SKM-1 (cell line): ENCODE measurements at regions not wholly inside any gene's neighbourhood (a gene's known extent, or its start where the extent isn't known, plus 50 kb on each side); places are given as distances from the start of the nearest gene placed in this dataset.

Source experiments
- DNase-seq: peaks from one replicate; lab custom pipeline; 2025; ENCODE audit not compliant: unreplicated experiment; lab: John Stamatoyannopoulos, UW

DNA sequence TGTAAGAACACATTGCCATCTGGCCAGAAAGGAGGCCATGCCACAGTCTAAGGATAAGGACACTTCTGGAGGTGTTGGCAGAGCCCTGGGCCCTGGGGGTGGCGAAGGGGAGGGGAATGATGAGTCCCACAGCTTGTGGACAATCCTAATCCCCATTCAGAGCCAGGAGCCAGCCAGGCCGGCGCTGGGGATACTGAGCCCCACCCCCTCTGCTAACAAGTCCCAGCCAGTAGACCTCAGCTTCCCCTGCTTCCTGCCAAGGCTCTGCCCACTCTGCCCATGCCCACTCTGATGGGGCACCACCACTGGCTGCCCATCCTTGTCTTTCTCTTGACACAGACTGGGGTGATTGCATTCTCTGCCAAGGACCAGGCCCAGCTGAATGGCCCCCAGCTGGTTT is 71.9 kb downstream of the NAV1 start:
- DNase-seq = no peak

DNA sequence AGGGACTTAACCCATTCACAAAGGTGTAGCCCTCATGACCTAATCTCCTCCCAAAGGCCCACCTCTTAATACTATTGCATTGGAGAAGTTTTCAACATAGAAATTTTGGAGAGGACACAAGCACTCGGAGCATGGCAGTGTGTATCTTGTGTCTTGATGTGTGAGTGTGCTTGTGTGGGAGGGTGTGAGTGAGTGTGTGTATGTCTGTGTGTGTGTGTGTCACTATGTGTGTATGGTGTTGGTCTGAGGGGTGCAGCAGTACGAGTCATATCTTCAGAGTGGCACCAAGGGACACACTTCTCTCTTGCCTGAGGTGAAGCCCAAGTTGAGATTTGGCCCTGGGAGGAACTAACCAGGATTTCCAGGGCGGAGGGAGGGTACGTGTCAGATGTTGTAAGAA is 73.7 kb downstream of the NAV1 start:
- DNase-seq = no peak

DNA sequence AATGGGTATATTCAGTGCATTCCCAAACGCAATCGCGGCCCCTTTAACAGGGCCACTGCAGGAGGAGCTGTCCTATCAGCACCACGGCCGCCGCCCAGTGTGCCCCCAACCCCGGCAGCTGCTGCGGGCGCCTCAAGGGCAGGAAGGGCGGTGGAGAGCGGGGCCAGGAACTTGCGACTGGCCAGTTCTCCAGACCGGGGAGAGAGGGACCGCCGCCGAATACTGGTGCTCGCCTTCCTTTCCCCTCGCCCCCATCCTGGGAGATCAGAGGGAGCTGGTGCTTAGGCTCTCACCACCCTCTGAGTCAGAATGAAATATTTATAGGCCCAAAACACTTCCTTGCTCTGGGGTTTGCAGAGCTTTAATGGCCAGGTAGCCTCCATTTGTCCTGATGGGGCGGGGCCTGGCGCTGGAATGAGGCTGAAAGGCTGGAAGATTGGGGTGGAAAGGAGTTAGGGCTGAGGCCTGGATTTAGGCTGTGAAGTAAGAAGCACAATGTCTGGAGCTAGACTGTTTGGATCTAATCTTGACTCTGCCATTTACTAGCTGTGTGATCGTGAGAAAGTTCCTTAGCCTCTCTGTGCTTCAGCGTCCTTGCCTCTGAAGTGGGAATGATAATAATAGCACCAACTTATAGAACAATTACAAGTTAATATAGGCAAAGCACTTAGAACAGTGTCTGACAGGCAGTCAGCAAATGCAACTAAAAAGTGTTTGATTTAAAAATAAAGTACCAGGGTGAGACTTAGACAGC is 75.5 kb downstream of the NAV1 start:
- DNase-seq = no peak

DNA sequence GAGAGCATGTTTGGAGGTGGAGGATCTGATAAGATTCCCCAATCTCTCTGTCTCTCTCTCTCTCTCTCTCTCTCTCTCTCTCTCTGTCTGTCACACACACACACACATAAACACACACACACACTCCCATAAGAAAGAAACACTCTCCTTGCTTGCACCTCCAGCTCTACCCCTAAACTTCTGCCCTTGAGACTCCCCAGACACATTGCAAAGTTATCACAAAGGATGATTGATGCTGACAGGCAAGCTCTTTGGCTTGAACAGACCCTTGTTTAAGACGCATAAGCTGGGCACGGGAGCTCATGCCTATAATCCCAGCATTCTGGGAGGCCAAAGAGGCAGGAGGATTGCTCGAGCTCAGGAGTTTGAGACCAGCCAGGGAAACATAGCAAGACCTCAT is 78.2 kb downstream of the NAV1 start:
- DNase-seq = no peak

DNA sequence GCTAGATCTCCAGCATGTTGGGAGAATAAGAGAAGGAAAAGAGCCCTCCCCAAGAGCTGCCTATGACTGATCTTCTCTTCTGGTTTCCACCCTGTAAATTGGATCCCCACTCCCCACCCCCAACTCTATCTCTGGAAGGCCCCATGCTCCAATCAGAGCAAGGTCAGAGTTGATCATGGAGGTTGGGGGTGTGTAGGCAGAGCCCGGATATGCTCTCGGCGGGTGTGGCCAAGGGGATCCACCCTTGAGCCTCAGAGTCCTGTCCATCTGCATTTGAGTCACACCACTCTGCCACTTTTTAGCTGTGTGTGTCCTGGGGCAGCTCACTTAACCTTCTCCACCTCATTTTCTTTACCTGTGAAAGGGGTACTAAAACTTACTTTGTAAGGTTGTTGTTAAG is 79.5 kb downstream of the NAV1 start:
- DNase-seq = no peak

DNA sequence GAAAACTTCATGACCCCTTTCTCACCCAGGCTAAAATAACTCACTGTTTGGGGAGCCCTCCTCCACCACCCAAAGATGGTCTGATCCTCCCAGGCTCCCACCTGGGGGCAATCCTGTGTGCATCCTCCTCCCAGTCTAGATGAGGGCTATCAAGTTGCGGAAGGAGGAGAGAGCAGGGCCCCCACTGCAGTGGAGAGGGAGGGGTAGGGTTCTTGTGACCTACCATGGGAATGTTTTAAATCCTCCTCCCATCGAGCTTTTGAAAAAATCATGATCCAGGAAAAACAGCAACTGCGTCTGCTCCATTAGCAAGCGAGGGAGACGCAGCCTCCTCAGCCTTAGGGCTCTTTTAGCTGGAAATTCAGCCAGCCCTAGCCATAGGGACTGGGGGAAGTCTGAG is 80.0 kb downstream of the NAV1 start:
- no peak for DNase-seq

DNA sequence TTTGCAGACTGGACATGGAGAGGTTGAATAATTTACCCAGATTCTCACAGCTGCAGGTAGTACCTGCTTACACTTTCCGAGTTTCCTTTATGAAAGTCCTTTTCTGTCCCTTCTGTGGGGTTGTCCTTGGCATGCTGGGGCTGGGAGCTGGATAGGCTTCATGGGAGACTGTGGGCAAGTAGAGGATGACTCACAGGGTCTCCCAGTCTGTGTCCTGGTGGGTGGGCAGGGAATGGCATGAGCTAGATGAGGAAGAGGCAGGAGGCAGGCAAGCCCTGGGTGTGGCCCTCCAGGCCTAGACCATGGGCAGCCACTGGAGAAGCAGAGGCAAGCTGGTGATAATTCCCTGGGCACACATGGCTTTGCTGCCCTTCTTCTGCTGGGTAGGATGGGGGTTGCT is 80.6 kb downstream of the NAV1 start:
- DNase-seq = no peak

DNA sequence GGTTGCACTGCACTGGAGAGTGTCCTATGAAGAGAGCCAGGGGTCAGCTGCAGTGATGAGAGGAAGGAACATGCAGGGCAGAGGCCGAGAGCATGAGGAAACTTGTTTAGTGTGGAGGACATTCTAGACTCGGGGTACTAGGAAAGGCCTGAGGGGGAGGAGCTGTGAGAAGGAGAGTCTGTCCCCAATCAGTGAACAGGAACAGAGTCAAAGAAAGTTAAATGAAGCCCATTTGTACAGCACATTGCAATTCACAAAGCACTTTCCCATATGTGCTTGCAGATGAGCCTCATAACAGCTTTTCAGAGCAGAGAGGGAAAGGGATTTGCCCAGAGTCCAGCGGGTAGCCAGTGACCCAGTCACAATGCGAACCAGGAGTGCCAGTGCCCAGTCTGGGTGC is 83.4 kb downstream of the NAV1 start:
- no peak for DNase-seq

DNA sequence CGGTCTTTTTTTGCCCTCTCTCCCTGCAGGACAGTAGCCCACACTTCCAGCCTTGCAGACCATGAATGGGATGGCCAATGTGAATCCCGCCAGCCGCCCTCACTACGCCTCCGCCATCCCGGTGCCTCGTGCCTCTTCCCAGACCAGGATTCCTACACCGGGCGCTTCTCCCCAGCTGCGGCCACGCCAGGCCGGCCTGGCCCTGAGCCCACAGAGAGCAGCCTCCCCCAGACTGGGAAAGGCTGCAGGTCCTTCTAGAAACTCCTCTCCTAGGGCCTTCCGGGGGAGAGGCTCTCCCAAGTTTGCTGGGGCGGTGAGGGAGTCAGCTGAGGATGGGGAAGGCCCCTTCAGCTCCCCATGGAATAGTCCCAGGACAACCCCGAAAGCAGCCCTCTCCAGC is 83.9 kb downstream of the NAV1 start:
- DNase-seq = no peak

DNA sequence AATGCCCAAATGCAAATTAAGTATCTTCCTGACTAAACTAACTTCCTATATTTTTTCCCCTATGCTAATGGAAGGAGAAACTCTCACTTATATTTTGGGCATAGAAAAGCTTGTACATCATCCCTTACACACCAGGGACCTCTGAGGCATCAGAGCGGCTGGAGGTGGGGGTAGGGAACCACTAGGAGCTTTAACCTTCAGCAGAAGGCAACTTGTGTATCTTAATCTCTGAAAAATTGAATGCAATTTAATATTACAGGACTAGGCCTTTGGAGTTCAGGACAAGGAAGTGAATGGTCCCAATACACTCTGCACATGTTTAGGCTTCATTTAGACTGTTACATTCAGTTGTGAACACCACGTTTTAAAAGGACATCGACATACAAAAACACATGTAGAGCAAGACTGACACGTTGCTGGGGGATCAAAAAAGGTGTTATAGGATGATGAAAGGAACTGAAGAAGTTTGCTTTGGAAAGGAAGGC is 85.9 kb downstream of the NAV1 start:
- DNase-seq = no peak

DNA sequence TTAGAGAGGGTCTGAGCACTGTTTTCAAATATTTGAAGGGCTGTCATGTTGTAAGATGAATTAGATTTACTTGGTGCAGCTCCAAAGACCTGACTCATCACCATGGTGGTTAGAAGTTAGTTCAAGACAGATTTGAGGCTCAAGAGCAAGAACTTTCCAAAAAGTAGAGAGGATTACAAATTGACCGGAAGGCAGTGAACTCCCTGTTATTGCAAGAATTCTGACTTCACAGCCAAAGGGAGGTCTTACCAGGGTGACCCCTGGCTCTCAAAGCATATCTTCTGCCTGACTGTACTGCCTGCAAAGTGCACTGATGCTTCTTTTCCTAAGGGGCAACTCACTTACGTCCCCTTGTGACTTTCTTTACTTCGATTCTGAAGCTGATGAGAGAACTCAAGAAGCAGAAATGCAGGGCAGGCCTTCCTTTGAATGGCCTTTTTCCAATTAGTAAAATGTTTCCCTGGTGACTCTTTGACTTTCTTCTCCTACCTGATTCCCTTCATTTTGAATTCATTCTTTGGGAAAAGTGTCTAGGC is 86.4 kb downstream of the NAV1 start:
- no peak for DNase-seq

DNA sequence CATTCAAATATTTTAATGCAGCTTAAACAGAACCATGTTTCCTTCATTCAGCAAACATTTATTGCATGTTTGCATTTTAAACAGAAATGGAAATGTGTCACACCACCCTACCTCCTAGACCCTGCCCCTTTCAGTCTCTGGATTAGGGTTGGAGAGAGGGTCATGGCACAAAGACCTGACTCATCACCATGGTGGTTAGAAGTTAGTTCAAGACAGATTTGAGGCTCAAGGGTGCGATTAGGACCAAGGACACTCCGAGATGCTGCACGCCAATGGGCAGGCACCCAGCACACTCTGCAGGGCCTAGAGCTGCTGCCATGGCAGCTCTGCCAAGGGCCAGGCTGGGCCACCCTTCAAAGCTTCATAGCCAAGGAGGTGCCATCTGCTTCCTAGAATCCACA is 86.9 kb downstream of the NAV1 start:
- DNase-seq = no peak

DNA sequence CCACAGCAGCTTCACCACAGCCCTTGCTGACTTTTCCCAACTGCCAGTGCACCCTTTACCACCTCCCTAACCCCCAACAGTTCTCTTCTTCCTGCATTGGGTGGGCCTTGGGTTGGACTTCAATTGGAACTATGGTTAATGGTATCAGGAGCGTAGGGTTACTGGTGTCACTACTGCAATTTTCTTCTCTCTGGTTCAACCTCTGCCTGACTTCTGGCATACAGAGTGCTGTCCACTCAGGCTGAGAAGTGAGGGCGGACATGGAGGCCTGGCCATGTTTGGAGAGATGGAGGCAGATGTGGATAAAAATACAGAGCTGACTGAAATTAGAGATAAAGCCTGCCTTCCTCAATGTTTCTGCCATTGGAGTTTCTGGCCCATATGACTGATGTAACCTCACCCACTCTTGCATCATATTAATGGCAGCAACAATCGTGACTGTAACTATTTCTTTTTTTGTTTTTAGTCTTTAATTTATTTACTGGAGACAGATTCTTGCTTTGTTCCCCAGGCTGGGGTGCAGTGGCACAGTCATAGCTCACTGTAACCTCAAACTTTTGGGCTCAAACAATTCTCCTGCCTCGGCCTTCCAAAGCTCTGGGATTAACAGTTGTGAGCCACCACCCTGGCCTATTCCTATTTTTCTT is 87.8 kb downstream of the NAV1 start:
- DNase-seq = no peak

DNA sequence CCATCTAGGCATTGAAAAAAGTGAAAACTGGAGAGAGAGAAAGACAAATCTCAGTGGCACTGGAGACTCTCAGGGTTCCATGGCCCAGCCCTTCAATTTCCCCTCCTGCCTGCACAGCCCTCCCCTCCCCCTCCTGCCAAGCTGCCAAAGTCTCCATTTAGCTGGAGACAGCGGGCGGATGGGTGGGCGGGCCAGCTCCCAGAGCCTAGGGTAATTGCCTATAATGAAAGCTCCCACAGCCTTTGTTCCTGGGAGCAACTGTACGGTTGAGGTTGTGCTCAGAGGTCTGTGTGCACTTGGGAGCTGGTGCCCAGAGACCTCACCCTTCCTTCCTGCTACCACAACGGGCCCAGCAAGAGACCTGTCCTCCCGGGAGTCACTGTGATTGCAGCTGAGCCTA is 89.6 kb downstream of the NAV1 start:
- DNase-seq = no peak

DNA sequence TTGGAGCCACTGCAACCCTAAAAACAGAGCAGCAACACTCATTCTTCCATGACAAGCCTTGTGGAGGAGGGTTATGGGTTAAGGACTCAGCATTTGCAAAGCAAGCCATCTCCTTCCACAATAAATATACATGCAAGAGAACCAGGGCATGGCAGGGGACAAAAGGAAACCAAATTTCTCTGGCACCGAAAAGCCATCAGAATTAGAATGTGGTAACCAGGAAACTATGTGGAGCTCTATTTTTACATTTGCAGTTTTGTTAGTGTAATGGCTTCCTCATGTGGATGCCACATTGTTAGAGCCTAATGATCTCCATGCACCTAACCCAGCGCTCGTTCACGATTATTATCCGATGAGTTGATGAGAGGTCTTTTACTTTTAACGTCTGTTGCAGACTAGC is 91.7 kb downstream of the NAV1 start:
- no peak for DNase-seq

DNA sequence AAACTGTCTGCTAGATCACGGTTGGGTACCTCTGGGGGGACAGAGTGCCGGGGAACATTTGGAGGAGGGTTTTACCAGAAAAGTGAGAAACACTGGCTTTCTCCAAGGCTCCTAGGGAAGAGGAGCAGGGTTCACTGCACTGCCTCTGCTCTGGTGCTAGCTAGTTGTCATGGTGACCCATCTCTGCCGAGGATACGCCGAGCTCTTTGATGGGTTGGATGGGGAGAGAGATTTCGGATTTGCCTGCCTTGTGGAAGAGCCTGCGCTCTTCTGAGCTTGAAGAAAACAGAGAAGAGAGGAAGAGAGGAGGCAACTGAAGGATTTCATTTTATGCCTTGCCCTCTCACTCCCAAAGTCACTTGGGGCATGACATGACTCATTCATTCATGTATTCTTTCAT is 92.1 kb downstream of the NAV1 start:
- no peak for DNase-seq

DNA sequence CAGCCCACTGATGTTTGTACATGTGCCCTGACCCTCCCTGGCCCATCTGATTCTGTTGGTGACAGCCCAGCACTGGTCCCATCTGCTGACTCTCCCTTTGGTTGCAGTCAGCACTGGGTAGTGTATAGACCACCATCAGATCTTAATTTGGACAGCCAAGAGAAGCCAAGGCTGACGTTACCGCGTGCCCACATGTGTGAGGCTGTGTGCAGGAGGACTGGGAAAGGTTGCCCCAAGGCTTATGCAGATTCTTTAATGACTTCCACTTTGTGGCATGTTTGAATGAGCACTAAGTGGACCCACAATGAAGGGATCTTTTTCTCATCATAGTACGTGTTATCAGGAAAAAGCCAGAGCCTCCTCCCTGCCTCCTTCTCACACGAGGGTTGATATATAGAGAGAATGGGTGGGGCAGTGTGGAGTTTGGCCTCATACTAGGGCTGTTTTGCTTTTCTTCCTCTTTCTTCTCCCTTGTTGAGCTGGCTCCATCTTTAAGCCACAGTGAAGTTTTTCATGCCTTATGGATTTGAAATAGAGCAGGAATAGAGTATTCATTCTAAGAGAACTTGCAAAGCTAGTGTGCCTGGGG is 93.5 kb downstream of the NAV1 start:
- DNase-seq = no peak

DNA sequence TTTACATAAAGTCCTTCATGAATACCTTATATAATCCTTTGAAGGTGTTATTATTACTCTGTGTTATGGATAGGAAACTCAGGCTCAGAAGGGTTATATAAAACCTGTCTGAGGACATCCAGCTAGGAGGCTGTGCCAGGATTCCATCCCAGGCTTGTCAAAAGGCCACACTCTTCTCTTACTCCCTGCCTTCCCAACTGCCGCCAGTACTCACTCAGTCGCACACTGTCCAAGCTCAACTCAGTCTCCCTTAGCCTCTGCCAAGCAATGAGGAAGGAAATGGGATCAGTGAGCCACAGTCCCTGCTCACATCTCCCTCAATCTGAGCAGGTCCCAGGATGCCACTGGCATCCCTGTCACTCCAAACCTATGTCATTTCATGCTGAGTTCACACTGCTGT is 94.4 kb downstream of the NAV1 start:
- no peak for DNase-seq

DNA sequence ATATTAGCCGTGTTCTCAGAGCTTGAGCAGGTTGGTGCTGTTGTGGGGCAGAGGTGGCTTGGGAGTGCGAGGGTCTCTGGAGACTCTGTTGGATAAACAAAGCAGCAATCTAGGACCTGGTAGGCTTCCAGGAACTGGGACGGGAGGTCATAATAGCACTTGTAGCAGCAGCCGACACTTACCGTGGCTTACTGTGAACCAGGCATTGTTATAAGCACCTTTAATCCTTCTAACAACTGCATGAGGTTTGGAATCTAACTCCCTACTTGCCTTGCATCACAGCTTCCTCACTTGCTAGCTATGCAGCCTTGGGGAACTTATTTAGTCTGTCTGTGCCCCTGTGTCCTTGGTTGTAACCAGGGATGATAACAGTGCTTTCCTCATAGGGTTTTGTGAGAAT is 94.9 kb downstream of the NAV1 start:
- DNase-seq = no peak

DNA sequence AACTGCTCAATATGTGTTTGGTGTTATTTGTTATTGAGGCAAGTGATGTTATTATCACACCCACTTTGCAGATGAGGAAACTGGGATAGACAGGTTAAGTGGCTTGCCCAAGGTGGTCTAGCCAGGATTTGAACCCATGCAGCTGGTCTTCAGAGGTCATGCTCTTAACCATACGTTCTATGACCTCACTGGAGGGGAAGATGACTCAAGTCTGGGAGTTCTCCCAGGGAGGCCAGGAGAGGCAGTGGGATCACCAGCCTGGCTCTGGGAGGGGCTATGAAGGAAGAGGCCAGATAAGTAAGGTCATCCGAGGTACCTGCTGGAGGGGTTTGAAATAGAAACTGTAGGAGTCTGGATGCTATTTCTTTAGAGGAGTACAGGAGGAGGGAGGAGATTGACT is 95.3 kb downstream of the NAV1 start:
- DNase-seq = no peak

DNA sequence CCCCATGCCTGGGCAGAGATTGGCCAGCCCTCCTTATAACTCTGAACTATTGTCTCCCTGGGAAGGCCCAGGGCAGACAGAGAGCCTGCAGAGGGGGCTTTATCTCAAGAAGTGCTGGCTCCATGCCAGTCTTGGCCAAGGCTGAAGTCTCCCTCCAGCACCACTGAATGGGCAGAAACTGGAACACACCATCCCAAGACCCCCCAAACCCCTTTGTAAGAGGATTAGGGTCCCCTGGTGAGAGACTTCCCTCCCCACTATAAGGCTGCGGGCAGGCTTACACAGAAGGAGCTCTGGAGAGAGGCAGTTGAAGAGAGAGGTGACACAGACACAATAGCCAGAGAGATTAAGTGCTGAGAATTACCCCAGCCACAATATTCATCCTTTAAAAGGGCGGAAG is 97.2 kb downstream of the NAV1 start:
- DNase-seq = no peak

DNA sequence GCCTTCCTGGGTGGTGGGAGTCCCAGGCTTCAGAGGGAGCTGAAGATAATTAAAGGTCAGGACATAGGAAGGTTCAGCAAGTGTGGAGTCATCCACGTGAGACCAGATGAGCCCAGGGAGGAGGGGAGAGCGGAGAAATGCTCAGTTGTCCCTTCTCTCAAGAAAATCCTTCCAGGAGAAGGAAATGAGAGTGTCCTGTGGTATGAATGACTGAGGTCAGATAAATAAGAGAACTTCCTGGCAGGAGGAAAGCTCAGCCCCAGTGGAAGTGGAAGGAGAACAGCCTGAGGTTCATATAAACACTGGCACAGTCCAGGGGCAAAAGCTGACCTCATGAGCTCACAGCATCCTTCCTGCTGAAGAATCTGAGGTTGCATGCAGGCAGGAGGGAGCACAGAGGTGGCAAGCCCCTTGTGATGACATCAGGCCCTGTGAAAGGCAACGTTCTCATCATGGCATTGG is 97.6 kb downstream of the NAV1 start:
- DNase-seq = no peak
